ENCODE measurements at regions not wholly inside any gene's neighbourhood (a gene's known extent, or its start where the extent isn't known, plus 50 kb on each side); places are given as distances from the start of the nearest gene placed in this dataset.

- TF ChIP-seq TCF7L2 (IDR thresholded peaks at IDR 0.05; ENCODE audit: borderline replicate concordance, low read depth, low read length): no peak
- no peak for TF ChIP-seq ZNF404 (tag by site-specific recombination; IDR thresholded peaks at IDR 0.05)
- TF ChIP-seq ZBTB10 (tag by site-specific recombination; IDR thresholded peaks at IDR 0.05): no peak
- TF ChIP-seq ZNF560 (tag by site-specific recombination; IDR thresholded peaks at IDR 0.05; ENCODE audit: borderline replicate concordance): no peak
- TF ChIP-seq ZNF248 (tag by site-specific recombination; IDR thresholded peaks at IDR 0.05): no peak
Measured at GRCh38 chr15:31567861-31568260, 241.2 kb downstream of the KLF13 start (continued).

GRCh38 chr15:31569836-31570235, 243.2 kb downstream of the KLF13 start:
- CTCF ChIA-PET: no interaction called here
- TF ChIP-seq ZBTB6 (tag by site-specific recombination; IDR thresholded peaks at IDR 0.05) (no peak), ZFP3 (tag by site-specific recombination; IDR thresholded peaks at IDR 0.05; ENCODE audit: low read depth) (no peak), ZNF174 (tag by site-specific recombination; IDR thresholded peaks at IDR 0.05) (no peak), OVOL3 (tag by site-specific recombination; IDR thresholded peaks at IDR 0.05) (no peak), ZBTB44 (tag by site-specific recombination; IDR thresholded peaks at IDR 0.05) (no peak), ZNF792 (tag by site-specific recombination; IDR thresholded peaks at IDR 0.05) (no peak), ZNF776 (tag by site-specific recombination; IDR thresholded peaks at IDR 0.05; ENCODE audit: borderline replicate concordance) (no peak), ZNF148 (tag by site-specific recombination; IDR thresholded peaks at IDR 0.05; ENCODE audit: borderline replicate concordance) (no peak), ZNF600 (tag by site-specific recombination; IDR thresholded peaks at IDR 0.05) (no peak), ZNF157 (tag by site-specific recombination; IDR thresholded peaks at IDR 0.05) (no peak), ZNF704 (tag by site-specific recombination; IDR thresholded peaks at IDR 0.05) (no peak), MEIS1 (CRISPR knock-in tag; IDR thresholded peaks at IDR 0.05; ENCODE audit: borderline replicate concordance) (no peak), ZBTB48 (tag by site-specific recombination; IDR thresholded peaks at IDR 0.05) (no peak), ZNF121 (tag by site-specific recombination; IDR thresholded peaks at IDR 0.05) (no peak), PRDM6 (tag by site-specific recombination; IDR thresholded peaks at IDR 0.05) (no peak), PATZ1 (tag by site-specific recombination; IDR thresholded peaks at IDR 0.05) (no peak), ZNF791 (tag by site-specific recombination; IDR thresholded peaks at IDR 0.05) (no peak), ZNF488 (tag by site-specific recombination; IDR thresholded peaks at IDR 0.05) (no peak)
- H3K4me3 ChIP-seq (ENCODE audit: low read depth, low read length): no peak overlapping the region
- H3K27ac ChIP-seq (ENCODE audit: extremely low read depth, low read depth, low read length): no peak overlapping the region
- H3K36me3 ChIP-seq (ENCODE audit: control insufficient read depth in 2 of 2, insufficient read depth in 1 of 2, low read length in 2 of 2): no peaks in the 10 kb centered on the region
- no peaks in the 10 kb centered on the region; the same call in 1 of the 2 replicates for H3K9me3 ChIP-seq (ENCODE audit: control insufficient read depth, insufficient read depth, low read depth, low read length)
- no peaks in the 10 kb centered on the region for H3K4me1 ChIP-seq (ENCODE audit: control insufficient read depth, insufficient read depth, low read length)
- POLR2A ChIA-PET: no interaction called here

Measured in HEK293 (cell line).